GM23338 (cell line): ENCODE measurements at regions not wholly inside any gene's neighbourhood (a gene's known extent, or its start where the extent isn't known, plus 50 kb on each side); places are given as distances from the start of the nearest gene placed in this dataset.

Experiments
- ATAC-seq: fragments of 200-7000 bp; cut with Tn5 transposase; 3 replicates; pipeline ENCODE4 v1.9.1; 2020
- DNase-seq: peaks from one replicate; pipeline ENCODE4 v3.0.0-alpha.2; 2015; ENCODE audit warnings: low spot score
- H2AFZ ChIP-seq: fragments of 200-600 bp; sonication (generic); 2 replicates; pipeline ENCODE4 v1.8.0; 2016; ENCODE audit warnings: antibody characterized with exemption, mild to moderate bottlenecking, moderate library complexity
- H3F3A ChIP-seq: fragments of 200-600 bp; sonication (generic); replicated peaks from 2 replicates; pipeline ENCODE4 v1.8.0; 2017; ENCODE audit warnings: antibody characterized with exemption, mixed run types, low read depth
- H3K27ac ChIP-seq: fragments of 200-600 bp; sonication (generic); 2 replicates; pipeline ENCODE4 v1.6.1; 2016; ENCODE audit warnings: low read depth
- H3K27me3 ChIP-seq: fragments of 200-600 bp; sonication (generic); 2 replicates; pipeline ENCODE4 v1.8.0; 2016; ENCODE audit warnings: mild to moderate bottlenecking, mixed run types, moderate library complexity; ENCODE audit not compliant: insufficient read depth
- H3K36me3 ChIP-seq: fragments of 200-600 bp; sonication (generic); 2 replicates; pipeline ENCODE4 v1.8.0; 2016; ENCODE audit warnings: mild to moderate bottlenecking; ENCODE audit not compliant: insufficient read depth
- H3K4me1 ChIP-seq: fragments of 200-600 bp; sonication (generic); 2 replicates; pipeline ENCODE4 v1.8.0; 2016; ENCODE audit warnings: mild to moderate bottlenecking, moderate library complexity; ENCODE audit not compliant: insufficient read depth
- H3K4me2 ChIP-seq: fragments of 200-600 bp; sonication (generic); 2 replicates; pipeline ENCODE4 v1.7.1; 2017; ENCODE audit warnings: mixed run types
- H3K4me3 ChIP-seq: fragments of 200-600 bp; sonication (generic); 2 replicates; pipeline ENCODE4 v1.6.1; 2016; ENCODE audit warnings: mixed run types
- H3K79me2 ChIP-seq: fragments of 200-600 bp; sonication (generic); replicated peaks from 2 replicates; pipeline ENCODE4 v1.8.0; 2017; ENCODE audit warnings: mild to moderate bottlenecking; ENCODE audit not compliant: insufficient read depth
- H3K9me2 ChIP-seq: fragments of 200-600 bp; sonication (generic); 2 replicates; pipeline ENCODE4 v1.8.0; 2017; ENCODE audit not compliant: insufficient read depth
- H4K20me1 ChIP-seq: fragments of 200-600 bp; sonication (generic); replicated peaks from 2 replicates; pipeline ENCODE4 v1.8.0; 2017; ENCODE audit warnings: mild to moderate bottlenecking; ENCODE audit not compliant: insufficient read depth
- H3K27ac Mint-ChIP-seq: 2 replicates; pipeline ENCODE4 v1.8.0; 2020; ENCODE audit warnings: inconsistent platforms, mild to moderate bottlenecking, moderate library complexity, mixed read lengths
- H3K27me3 Mint-ChIP-seq: 3 replicates; pipeline ENCODE4 v1.8.0; 2022; ENCODE audit warnings: low read depth, mild to moderate bottlenecking, moderate library complexity, mixed read lengths, inconsistent platforms; ENCODE audit not compliant: insufficient read depth, poor library complexity
- H3K36me3 Mint-ChIP-seq: 3 replicates; pipeline ENCODE4 v1.8.0; 2021; ENCODE audit warnings: low read depth, mild to moderate bottlenecking, inconsistent platforms, moderate library complexity, mixed read lengths
- H3K4me1 Mint-ChIP-seq: 3 replicates; pipeline ENCODE4 v1.8.0; 2020; ENCODE audit warnings: mild to moderate bottlenecking, inconsistent platforms, mixed read lengths
- H3K4me3 Mint-ChIP-seq: 3 replicates; pipeline ENCODE4 v1.8.0; 2021; ENCODE audit warnings: moderate library complexity, mild to moderate bottlenecking, inconsistent platforms, mixed read lengths
- H3K9me3 Mint-ChIP-seq: 3 replicates; pipeline ENCODE4 v1.8.0; 2020; ENCODE audit warnings: moderate library complexity, mild to moderate bottlenecking, inconsistent platforms, mixed read lengths
- CREB1 ChIP-seq: fragments of 250-450 bp; sonication (Bioruptor Pico); IDR thresholded peaks from 2 replicates; pipeline ENCODE4 v1.5.0; 2020; ENCODE audit warnings: low read depth, mild to moderate bottlenecking, moderate library complexity
- EZH2 ChIP-seq: fragments of 200-600 bp; sonication (generic); IDR thresholded peaks from one replicate; pipeline ENCODE4 v1.8.0; 2017; ENCODE audit warnings: antibody characterized with exemption, mild to moderate bottlenecking, low read depth; ENCODE audit not compliant: unreplicated experiment
- EZH2phosphoT487 ChIP-seq: fragments of 200-600 bp; sonication (generic); IDR thresholded peaks from one replicate; pipeline ENCODE4 v1.8.1; 2018; ENCODE audit warnings: antibody characterized with exemption; ENCODE audit not compliant: unreplicated experiment
- NANOG ChIP-seq: IDR thresholded peaks from 2 replicates; pipeline ENCODE4 v1.6.1; 2016; ENCODE audit warnings: antibody characterized with exemption, borderline replicate concordance
- ZNF114 ChIP-seq: fragments of 250-450 bp; sonication (Bioruptor Pico); IDR thresholded peaks from 2 replicates; pipeline ENCODE4 v1.5.0; 2020; ENCODE audit warnings: mild to moderate bottlenecking, moderate library complexity
- ZNF331 ChIP-seq: fragments of 250-450 bp; sonication (Bioruptor Pico); IDR thresholded peaks from 2 replicates; pipeline ENCODE4 v1.5.0; 2020; ENCODE audit warnings: low read depth, mild to moderate bottlenecking, moderate library complexity
- ZNF462 ChIP-seq: fragments of 250-450 bp; sonication (Bioruptor Pico); IDR thresholded peaks from 2 replicates; pipeline ENCODE4 v1.5.0; 2020; ENCODE audit warnings: mild to moderate bottlenecking, moderate library complexity
- TF ChIP-seq, protein P1 (sequence below): IDR thresholded peaks from 2 replicates; pipeline ENCODE4 v1.6.1; 2016; ENCODE audit warnings: antibody characterized with exemption

- TF ChIP-seq NANOG (no peak), EZH2phosphoT487 (no peak)
- TF ChIP-seq, protein P1, sequence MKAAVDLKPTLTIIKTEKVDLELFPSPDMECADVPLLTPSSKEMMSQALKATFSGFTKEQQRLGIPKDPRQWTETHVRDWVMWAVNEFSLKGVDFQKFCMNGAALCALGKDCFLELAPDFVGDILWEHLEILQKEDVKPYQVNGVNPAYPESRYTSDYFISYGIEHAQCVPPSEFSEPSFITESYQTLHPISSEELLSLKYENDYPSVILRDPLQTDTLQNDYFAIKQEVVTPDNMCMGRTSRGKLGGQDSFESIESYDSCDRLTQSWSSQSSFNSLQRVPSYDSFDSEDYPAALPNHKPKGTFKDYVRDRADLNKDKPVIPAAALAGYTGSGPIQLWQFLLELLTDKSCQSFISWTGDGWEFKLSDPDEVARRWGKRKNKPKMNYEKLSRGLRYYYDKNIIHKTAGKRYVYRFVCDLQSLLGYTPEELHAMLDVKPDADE = no peak
Measured at GRCh38 chr15:69662645-69663000, 210.0 kb downstream of the RPLP1 start (continued).

DNA sequence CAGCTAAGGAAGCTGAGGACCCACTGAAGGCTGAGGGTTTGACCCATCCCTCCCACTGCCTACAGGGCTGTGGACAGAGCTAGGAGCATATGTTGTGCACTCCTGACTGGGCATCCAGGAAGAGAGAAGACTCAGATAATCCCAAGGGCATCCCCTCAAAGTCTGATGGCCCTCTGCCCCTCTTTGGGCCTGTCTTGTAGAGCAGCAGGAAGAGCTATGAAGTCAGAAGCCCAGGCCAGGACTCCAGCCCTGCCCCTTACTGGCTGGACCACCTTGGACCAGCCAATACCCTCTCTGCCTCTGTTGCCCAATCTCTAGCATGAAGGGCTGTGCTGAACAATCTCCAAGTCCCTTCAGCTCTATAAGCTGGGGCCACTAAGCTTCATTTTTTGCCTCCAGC, 210.8 kb downstream of the RPLP1 start:
- no peak overlapping the region for H2AFZ ChIP-seq
- H3K4me1 ChIP-seq = no peaks in the 10 kb centered on the region
- H3K36me3 ChIP-seq = no peaks in the 10 kb centered on the region
- H3K4me3 ChIP-seq = no peak overlapping the region
- no peaks in the 10 kb centered on the region for H3K79me2 ChIP-seq
- H4K20me1 ChIP-seq = no peaks in the 10 kb centered on the region
- no peak overlapping the region for H3K27ac ChIP-seq
- H3K27me3 ChIP-seq = no peaks in the 10 kb centered on the region
- no peaks in the 10 kb centered on the region for H3K9me2 ChIP-seq
- Mint-ChIP-seq H3K4me1 (peaks cover 6% of the 10 kb centered on the region), H3K27me3 (no peaks in the 10 kb centered on the region), H3K36me3 (no peaks in the 10 kb centered on the region), H3K27ac (no peak overlapping the region), H3K4me3 (no peak overlapping the region), H3K9me3 (no peaks in the 10 kb centered on the region; the same call in 2 of the 3 replicates)
- no peak for TF ChIP-seq ZNF114 (CRISPR knock-in tag)
- TF ChIP-seq EZH2 = no peak
- TF ChIP-seq, protein P1 = no peak
- no peak for TF ChIP-seq CREB1
- TF ChIP-seq ZNF462 (CRISPR knock-in tag) = no peak
- no peak for TF ChIP-seq ZNF331 (CRISPR knock-in tag)
- TF ChIP-seq NANOG = no peak
- no peak overlapping the region for H3K4me2 ChIP-seq
- H3F3A ChIP-seq = no peaks in the 10 kb centered on the region
- DNase-seq = no peak
- ATAC-seq = no peak
